Erythroblast (primary cell): ENCODE measurements at regions not wholly inside any gene's neighbourhood (a gene's known extent, or its start where the extent isn't known, plus 50 kb on each side); places are given as distances from the start of the nearest gene placed in this dataset.

ENCODE experiments used
- GATA1 ChIP-seq: IDR thresholded peaks from 2 replicates; pipeline ENCODE4 v1.6.1; 2011; ENCODE audit warnings: low read depth, mild to moderate bottlenecking, control low read depth, low read length, moderate library complexity
- POLR2A ChIP-seq: IDR thresholded peaks from 2 replicates; pipeline ENCODE4 v1.6.1; 2011; ENCODE audit warnings: mild to moderate bottlenecking, low read length

DNA sequence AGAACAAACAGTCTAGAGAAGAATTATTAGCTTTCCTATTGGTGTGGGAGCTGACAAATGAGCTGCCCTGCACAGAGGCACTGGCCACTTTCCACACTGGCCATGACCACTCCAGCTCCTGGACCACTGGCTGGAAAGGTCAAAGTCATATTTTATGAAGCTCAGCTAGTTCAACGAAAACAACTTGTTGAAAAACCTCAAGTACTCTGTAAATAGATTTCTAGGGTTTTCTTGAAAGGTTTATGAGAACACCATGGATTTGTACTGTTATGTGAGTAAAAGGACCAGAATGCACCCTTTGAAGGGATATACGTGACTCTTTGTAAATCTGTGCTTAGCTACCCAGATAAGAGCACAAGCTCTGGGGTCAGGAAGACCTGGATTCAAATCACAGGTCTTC lies 54.5 kb upstream of the FGGY start:
- no peak for TF ChIP-seq POLR2A
- no peak for TF ChIP-seq GATA1
